Testis (tissue), 2 donors: ENCODE measurements at regions not wholly inside any gene's neighbourhood (a gene's known extent, or its start where the extent isn't known, plus 50 kb on each side); places are given as distances from the start of the nearest gene placed in this dataset.

ENCODE experiments used
- CTCF ChIP-seq, 3 experiments: fragments of 450-650 bp in 2 of 3; fragments of 200-600 bp in 1 of 3; sonication (generic) in 1 of 3; IDR thresholded peaks; one replicate each; pipeline ENCODE4 v1.5.1; 2016 to 2019; ENCODE audit warnings: antibody characterized with exemption in 3 of 3, mild to moderate bottlenecking in 2 of 3, moderate library complexity in 1 of 3
- POLR2A ChIP-seq: fragments of 450-650 bp; IDR thresholded peaks from one replicate; pipeline ENCODE4 v1.6.1; 2017; ENCODE audit warnings: antibody characterized with exemption, mild to moderate bottlenecking, moderate library complexity

- TF ChIP-seq CTCF (IDR thresholded peaks at IDR 0.05) (no peak), POLR2A (no peak)
Observed at GRCh38 chr14:81709681-81710080, 176.0 kb upstream of the SEL1L start.
